ENCODE measurements at regions not wholly inside any gene's neighbourhood (a gene's known extent, or its start where the extent isn't known, plus 50 kb on each side); places are given as distances from the start of the nearest gene placed in this dataset.

DNA sequence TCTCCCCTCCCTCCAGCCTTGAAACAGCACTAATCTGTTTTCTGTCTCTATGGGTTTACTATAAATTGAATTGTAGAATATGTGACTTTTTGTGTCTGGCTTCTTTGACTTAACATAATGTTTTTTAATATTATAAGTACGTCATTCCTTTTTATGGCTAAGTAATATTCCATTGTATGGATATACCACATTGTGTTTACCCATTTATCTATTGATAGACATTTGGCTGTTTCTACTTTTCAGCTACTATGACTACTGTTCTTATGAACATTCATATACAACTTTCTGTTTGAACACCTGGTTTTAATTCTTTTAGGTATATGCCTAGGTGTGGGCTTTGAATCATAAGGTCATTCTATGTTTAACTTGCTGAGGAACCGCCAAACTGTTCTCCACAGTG lies 961.9 kb downstream of the CDH8 start:
- no peak for TF ChIP-seq CTCF (IDR thresholded peaks at IDR 0.05; ENCODE audit: low read depth, low read length)
- DNase-seq (ENCODE audit: extremely low read depth, low read depth) = no peak

GRCh38 chr16:61057635-61058034 lies 978.6 kb downstream of the CDH8 start:
- no peak for TF ChIP-seq CTCF (IDR thresholded peaks at IDR 0.05; ENCODE audit: low read depth, low read length)
- no peak for DNase-seq (ENCODE audit: extremely low read depth, low read depth)

DNA sequence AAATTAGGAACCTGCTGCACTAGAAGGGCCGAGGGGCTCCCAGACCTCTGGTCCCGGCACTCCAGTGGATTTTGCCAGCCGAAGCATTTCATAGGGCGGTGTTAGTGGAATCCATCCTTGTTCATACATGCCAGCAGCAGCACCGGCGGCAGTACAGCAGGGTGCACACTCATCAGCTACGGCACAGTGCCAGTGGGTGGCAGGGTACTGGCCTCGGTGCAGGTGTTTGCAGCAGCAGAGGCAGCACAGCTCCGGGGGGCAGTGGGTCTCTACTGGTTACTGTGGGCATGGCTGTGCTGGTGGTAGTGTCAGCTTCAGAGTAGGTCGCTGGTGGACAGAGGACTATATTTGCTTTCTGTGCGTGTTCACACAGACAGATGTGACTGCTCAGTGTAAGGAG lies 985.7 kb downstream of the CDH8 start:
- no peak for TF ChIP-seq CTCF (IDR thresholded peaks at IDR 0.05; ENCODE audit: low read depth, low read length)
- no peak for DNase-seq (ENCODE audit: extremely low read depth, low read depth)

- no peak for DNase-seq (ENCODE audit: extremely low read depth, low read depth)
- no peak for TF ChIP-seq CTCF (IDR thresholded peaks at IDR 0.05; ENCODE audit: low read depth, low read length)
These were observed 990.3 kb downstream of the CDH8 start for GRCh38 chr16:61045931-61046330.

DNA sequence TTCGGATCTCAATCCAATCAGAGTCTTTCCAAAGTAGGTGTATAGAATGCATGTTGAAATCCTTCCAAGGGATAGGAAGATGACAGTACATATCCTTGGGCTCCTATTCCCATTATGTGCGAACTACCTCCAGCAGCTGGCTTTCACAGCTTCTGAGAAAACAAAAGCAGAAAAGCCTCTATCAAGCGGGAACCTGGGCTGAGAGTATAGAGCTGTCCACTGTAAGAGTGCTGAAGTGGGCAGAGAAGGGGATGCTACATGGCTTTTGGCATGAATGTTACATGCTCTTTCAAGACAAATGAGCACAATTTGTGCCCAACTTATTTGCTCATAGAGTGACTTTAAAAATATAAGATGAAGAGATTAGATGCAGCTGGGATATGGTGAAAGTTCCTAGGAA lies 993.5 kb downstream of the CDH8 start:
- no peak for TF ChIP-seq CTCF (IDR thresholded peaks at IDR 0.05; ENCODE audit: low read depth, low read length)
- no peak for DNase-seq (ENCODE audit: extremely low read depth, low read depth)

DNA sequence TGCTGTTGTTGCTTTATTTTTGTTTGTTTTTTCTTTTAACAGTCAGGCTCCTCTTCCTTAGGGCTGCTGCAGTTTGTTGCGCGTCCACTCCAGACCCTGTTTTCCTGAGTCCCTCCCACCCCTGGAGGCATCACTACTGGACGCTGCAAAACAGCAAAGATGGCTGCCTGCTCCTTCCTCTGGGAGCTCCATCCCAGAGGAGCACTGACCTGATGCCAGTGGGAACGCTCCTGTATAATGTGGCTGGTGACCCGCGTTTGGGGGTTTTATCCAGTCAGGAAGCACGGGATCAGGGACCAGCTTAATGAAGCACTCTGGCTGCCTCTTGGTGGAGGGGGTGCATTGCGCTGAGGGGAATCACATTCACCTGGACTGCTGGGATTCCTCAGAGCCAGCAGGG lies 1005.6 kb downstream of the CDH8 start:
- no peak for TF ChIP-seq CTCF (IDR thresholded peaks at IDR 0.05; ENCODE audit: low read depth, low read length)
- no peak for DNase-seq (ENCODE audit: extremely low read depth, low read depth)

GRCh38 chr16:61024180-61024900 lies 1011.9 kb downstream of the CDH8 start:
- no peak for DNase-seq (ENCODE audit: extremely low read depth, low read depth)
- no peak for TF ChIP-seq CTCF (IDR thresholded peaks at IDR 0.05; ENCODE audit: low read depth, low read length)
